Sigmoid colon (tissue), 4 donors: ENCODE measurements at regions not wholly inside any gene's neighbourhood (a gene's known extent, or its start where the extent isn't known, plus 50 kb on each side); places are given as distances from the start of the nearest gene placed in this dataset.

Experiments
- EP300 ChIP-seq, 4 donors: sonication (generic); formaldehyde crosslinking; IDR thresholded peaks; one replicate each; pipeline ENCODE4 v1.6.1; 2017; ENCODE audit warnings: antibody characterized with exemption in 4 of 4
- TF ChIP-seq, protein P1 (sequence below), 4 experiments: fragments of 450-650 bp in 3 of 4; fragments of 200-600 bp in 1 of 4; IDR thresholded peaks; one replicate each; pipeline ENCODE4 v1.5.1; 2016 to 2019; ENCODE audit warnings: antibody characterized with exemption in 4 of 4, mild to moderate bottlenecking in 3 of 4, moderate library complexity in 2 of 4

DNA sequence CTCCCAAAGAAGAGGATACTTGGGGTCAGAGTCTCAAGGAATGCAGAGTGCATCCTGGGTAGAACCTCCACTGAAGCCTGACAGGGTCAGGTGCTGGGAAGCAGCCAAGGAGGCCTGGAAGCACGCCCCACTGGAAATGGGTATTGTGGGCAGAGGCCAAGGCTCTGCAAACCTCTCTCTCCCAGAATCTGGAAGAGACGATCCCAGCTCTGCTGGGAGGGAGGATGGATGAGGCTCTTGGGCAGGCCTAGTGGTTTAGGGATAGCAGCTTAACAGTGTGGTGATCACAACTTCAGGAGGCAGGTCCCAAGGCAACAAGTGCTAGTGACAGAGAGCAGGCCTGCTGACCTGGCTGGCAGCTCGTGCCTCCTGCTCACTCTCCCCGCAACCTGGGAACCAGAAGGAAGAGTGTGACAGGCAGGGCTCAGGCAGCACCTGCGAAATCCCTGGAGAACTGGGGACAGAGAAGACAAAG lies 641.0 kb downstream of the PLPP3 start:
- TF ChIP-seq, protein P1, sequence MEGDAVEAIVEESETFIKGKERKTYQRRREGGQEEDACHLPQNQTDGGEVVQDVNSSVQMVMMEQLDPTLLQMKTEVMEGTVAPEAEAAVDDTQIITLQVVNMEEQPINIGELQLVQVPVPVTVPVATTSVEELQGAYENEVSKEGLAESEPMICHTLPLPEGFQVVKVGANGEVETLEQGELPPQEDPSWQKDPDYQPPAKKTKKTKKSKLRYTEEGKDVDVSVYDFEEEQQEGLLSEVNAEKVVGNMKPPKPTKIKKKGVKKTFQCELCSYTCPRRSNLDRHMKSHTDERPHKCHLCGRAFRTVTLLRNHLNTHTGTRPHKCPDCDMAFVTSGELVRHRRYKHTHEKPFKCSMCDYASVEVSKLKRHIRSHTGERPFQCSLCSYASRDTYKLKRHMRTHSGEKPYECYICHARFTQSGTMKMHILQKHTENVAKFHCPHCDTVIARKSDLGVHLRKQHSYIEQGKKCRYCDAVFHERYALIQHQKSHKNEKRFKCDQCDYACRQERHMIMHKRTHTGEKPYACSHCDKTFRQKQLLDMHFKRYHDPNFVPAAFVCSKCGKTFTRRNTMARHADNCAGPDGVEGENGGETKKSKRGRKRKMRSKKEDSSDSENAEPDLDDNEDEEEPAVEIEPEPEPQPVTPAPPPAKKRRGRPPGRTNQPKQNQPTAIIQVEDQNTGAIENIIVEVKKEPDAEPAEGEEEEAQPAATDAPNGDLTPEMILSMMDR (IDR thresholded peaks at IDR 0.05) = no peak
- no peak for TF ChIP-seq EP300 (IDR thresholded peaks at IDR 0.05)
